PC-3 (cell line): ENCODE measurements at regions not wholly inside any gene's neighbourhood (a gene's known extent, or its start where the extent isn't known, plus 50 kb on each side); places are given as distances from the start of the nearest gene placed in this dataset.

Experiments
- ATAC-seq: fragments of 200-7000 bp; cut with Tn5 transposase; 2 replicates; pipeline ENCODE4 v1.9.1; 2020; ENCODE audit warnings: mild to moderate bottlenecking, moderate library complexity
- BruUV-seq: library from RNA; stranded (reverse); fragments of 400-500 nt; replicated peaks from 2 replicates; lab custom pipeline; 2021; lab: Mats Ljungman, UMichigan
- CTCF ChIA-PET: fragments of 300-600 bp; sonication (Branson Sonifier 250); formaldehyde crosslinking; loops from one replicate; lab custom pipeline; 2022; ENCODE audit warnings: antibody characterized with exemption; lab: Charles Lee
- POLR2A ChIA-PET: fragments of 300-600 bp; sonication (Branson Sonifier 250); formaldehyde crosslinking; loops from one replicate; lab custom pipeline; 2022; ENCODE audit warnings: antibody characterized with exemption; ENCODE audit not compliant: unreplicated experiment; lab: Charles Lee
- DNase-seq: peaks from one replicate; pipeline ENCODE4 v3.0.0-alpha.2; 2015
- H2AFZ ChIP-seq: fragments of 300-600 bp; sonication (generic); 2 replicates; pipeline ENCODE4 v1.6.0; 2016; ENCODE audit warnings: antibody characterized with exemption, low read length
- H3F3A ChIP-seq: fragments of 300-600 bp; sonication (generic); one replicate; pipeline ENCODE4 v1.6.0; 2017; ENCODE audit warnings: antibody characterized with exemption, low read length, control low read depth, mild to moderate bottlenecking; ENCODE audit not compliant: unreplicated experiment
- H3K27ac ChIP-seq: fragments of 300-600 bp; sonication (generic); 2 replicates; pipeline ENCODE4 v1.5.1; 2016; ENCODE audit warnings: mild to moderate bottlenecking, low read length
- H3K27me3 ChIP-seq: fragments of 300-600 bp; sonication (generic); 2 replicates; pipeline ENCODE4 v1.6.1; 2016; ENCODE audit warnings: low read length, mixed read lengths
- H3K36me3 ChIP-seq: fragments of 300-600 bp; sonication (generic); 2 replicates; pipeline ENCODE4 v1.6.1; 2016; ENCODE audit warnings: low read depth, mixed run types, low read length, mixed read lengths
- H3K4me1 ChIP-seq: fragments of 300-600 bp; sonication (generic); 2 replicates; pipeline ENCODE4 v1.5.1; 2016; ENCODE audit warnings: low read length; ENCODE audit not compliant: insufficient read depth
- H3K4me2 ChIP-seq: fragments of 300-600 bp; sonication (generic); 2 replicates; pipeline ENCODE4 v1.6.0; 2016; ENCODE audit warnings: low read length
- H3K4me3 ChIP-seq: fragments of 300-600 bp; sonication (generic); 2 replicates; pipeline ENCODE4 v1.5.1; 2016; ENCODE audit warnings: mild to moderate bottlenecking, low read length, mixed read lengths
- H3K79me2 ChIP-seq: fragments of 300-600 bp; sonication (generic); 2 replicates; pipeline ENCODE4 v1.6.1; 2017; ENCODE audit warnings: low read length, mixed read lengths
- H3K9ac ChIP-seq: fragments of 300-600 bp; sonication (generic); 2 replicates; pipeline ENCODE4 v1.6.0; 2016; ENCODE audit warnings: mild to moderate bottlenecking, low read length
- H3K9me2 ChIP-seq: fragments of 300-600 bp; sonication (generic); replicated peaks from 2 replicates; pipeline ENCODE4 v1.6.1; 2016; ENCODE audit warnings: mixed run types, low read length, mixed read lengths
- H3K9me3 ChIP-seq: fragments of 300-600 bp; sonication (generic); 2 replicates; pipeline ENCODE4 v1.6.1; 2016; ENCODE audit warnings: low read length, mixed read lengths
- H4K20me1 ChIP-seq: fragments of 300-600 bp; sonication (generic); 2 replicates; pipeline ENCODE4 v1.6.1; 2016; ENCODE audit warnings: low read length, mixed read lengths
- CTCF ChIP-seq: fragments of 300-600 bp; sonication (generic); conservative IDR thresholded peaks from 2 replicates; pipeline ENCODE4 v1.5.1; 2017; ENCODE audit warnings: antibody characterized with exemption, low read depth, mild to moderate bottlenecking, low read length
- EZH2 ChIP-seq: fragments of 300-600 bp; sonication (generic); IDR thresholded peaks from one replicate; pipeline ENCODE4 v1.6.1; 2017; ENCODE audit warnings: antibody characterized with exemption, mild to moderate bottlenecking, low read length; ENCODE audit not compliant: unreplicated experiment
- EZH2phosphoT487 ChIP-seq: fragments of 300-600 bp; sonication (generic); IDR thresholded peaks from 2 replicates; pipeline ENCODE4 v1.6.1; 2018; ENCODE audit warnings: mild to moderate bottlenecking, antibody characterized with exemption, low read length, borderline replicate concordance
- intact Hi-C: fragments of 100-400 bp; cut with micrococcal nuclease; formaldehyde crosslinking; loops from 2 replicates; pipeline ENCODE4 v1.9.0; 2023

GRCh38 chr10:111473361-111473760 is 396.5 kb downstream of the ADRA2A start:
- intact Hi-C loops: no loop called here
- BruUV-seq: no TSS peak
- no peak for DNase-seq

DNA sequence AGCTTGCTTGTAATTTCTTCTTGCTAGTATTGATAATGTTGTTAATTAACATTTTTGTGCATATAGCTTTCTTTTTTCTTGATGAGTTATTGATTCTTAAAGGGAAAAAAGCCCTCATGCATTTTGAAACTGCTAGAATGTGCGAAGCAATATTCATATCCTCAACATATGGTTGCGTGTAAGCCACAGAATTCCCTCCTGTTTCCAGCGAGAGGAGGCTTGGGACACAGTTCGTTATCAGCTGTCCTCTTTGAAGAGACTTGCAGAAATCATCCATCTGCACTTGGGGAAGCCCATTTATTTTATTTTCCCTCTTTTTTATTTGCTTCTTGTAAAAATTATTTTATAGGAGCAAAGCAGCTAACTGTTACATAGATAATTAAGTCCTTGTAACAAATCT is 398.0 kb downstream of the ADRA2A start:
- H2AFZ ChIP-seq: no peak overlapping the region
- CTCF ChIA-PET: no interaction called here

More at GRCh38 chr10:111473361-111473760, 396.5 kb downstream of the ADRA2A start:
- H3K4me2 ChIP-seq: no peak overlapping the region
- H4K20me1 ChIP-seq: no peaks in the 10 kb centered on the region
- ChIA-PET CTCF (no interaction called here), POLR2A (no interaction called here)
- ATAC-seq: no peak
- no peaks in the 10 kb centered on the region for H3K79me2 ChIP-seq
- H3K9ac ChIP-seq: no peak overlapping the region
- H3K27ac ChIP-seq: no peak overlapping the region
- H3K9me3 ChIP-seq: no peaks in the 10 kb centered on the region
- no peaks in the 10 kb centered on the region for H3K9me2 ChIP-seq
- no peaks in the 10 kb centered on the region for H3F3A ChIP-seq
- H3K4me1 ChIP-seq: no peaks in the 10 kb centered on the region
- TF ChIP-seq CTCF (no peak), EZH2 (no peak), EZH2phosphoT487 (no peak)
- no peaks in the 10 kb centered on the region for H3K36me3 ChIP-seq
- H3K27me3 ChIP-seq: no peaks in the 10 kb centered on the region
- no peak overlapping the region for H2AFZ ChIP-seq
- H3K4me3 ChIP-seq: no peak overlapping the region

GRCh38 chr10:111475720-111476119 is 398.9 kb downstream of the ADRA2A start:
- Histone ChIP-seq H3F3A (no peaks in the 10 kb centered on the region), H3K9me3 (no peaks in the 10 kb centered on the region), H3K4me1 (no peaks in the 10 kb centered on the region), H3K27ac (no peak overlapping the region), H3K79me2 (no peaks in the 10 kb centered on the region), H4K20me1 (no peaks in the 10 kb centered on the region), H3K4me2 (no peak overlapping the region), H2AFZ (no peak overlapping the region), H3K9me2 (no peaks in the 10 kb centered on the region), H3K27me3 (no peaks in the 10 kb centered on the region), H3K36me3 (no peaks in the 10 kb centered on the region), H3K4me3 (no peak overlapping the region), H3K9ac (no peak overlapping the region)
- ChIA-PET POLR2A (no interaction called here), CTCF (no interaction called here)
- TF ChIP-seq EZH2 (no peak), CTCF (no peak), EZH2phosphoT487 (no peak)
- intact Hi-C loops: no loop called here
- DNase-seq (no peak), ATAC-seq (no peak)
- no TSS peak for BruUV-seq

More for the DNA sequence above, 398.0 kb downstream of the ADRA2A start:
- Histone ChIP-seq H3K9me3 (no peaks in the 10 kb centered on the region), H3K9ac (no peak overlapping the region), H3K4me3 (no peak overlapping the region), H4K20me1 (no peaks in the 10 kb centered on the region), H3F3A (no peaks in the 10 kb centered on the region), H3K27ac (no peak overlapping the region), H3K4me2 (no peak overlapping the region), H3K9me2 (no peaks in the 10 kb centered on the region), H3K4me1 (no peaks in the 10 kb centered on the region), H3K79me2 (no peaks in the 10 kb centered on the region), H3K27me3 (no peaks in the 10 kb centered on the region), H3K36me3 (no peaks in the 10 kb centered on the region)
- intact Hi-C loops: no loop called here
- no peak for ATAC-seq
- no TSS peak for BruUV-seq
- POLR2A ChIA-PET: no interaction called here
- DNase-seq: no peak
- TF ChIP-seq CTCF: no peak
- no peak for TF ChIP-seq EZH2
- TF ChIP-seq EZH2phosphoT487: no peak
